WERI-Rb-1 (cell line): ENCODE measurements at regions not wholly inside any gene's neighbourhood (a gene's known extent, or its start where the extent isn't known, plus 50 kb on each side); places are given as distances from the start of the nearest gene placed in this dataset.

Experiments
- DNase-seq: peaks from one replicate; pipeline ENCODE4 v3.0.0-alpha.2; 2020
- H3K27ac ChIP-seq: fragments of 250-450 bp; sonication (Bioruptor Pico); 2 replicates; pipeline ENCODE4 v1.5.1; 2020; ENCODE audit warnings: mild to moderate bottlenecking, moderate library complexity
- H3K27me3 ChIP-seq: fragments of 250-450 bp; sonication (Bioruptor Pico); 2 replicates; pipeline ENCODE4 v1.5.1; 2021; ENCODE audit warnings: mild to moderate bottlenecking, low read depth, moderate library complexity; ENCODE audit not compliant: insufficient read depth, severe bottlenecking
- H3K36me3 ChIP-seq: fragments of 250-450 bp; sonication (Bioruptor Pico); 2 replicates; pipeline ENCODE4 v1.5.1; 2020; ENCODE audit warnings: mild to moderate bottlenecking, moderate library complexity
- H3K4me3 ChIP-seq: 2 replicates; pipeline ENCODE4 v1.5.1; 2011; ENCODE audit warnings: low read depth, mild to moderate bottlenecking, control low read depth, low read length
- H3K9me3 ChIP-seq: fragments of 250-450 bp; sonication (Bioruptor Pico); 2 replicates; pipeline ENCODE4 v1.5.1; 2021; ENCODE audit warnings: mild to moderate bottlenecking, moderate library complexity; ENCODE audit not compliant: severe bottlenecking
- CTCF ChIP-seq: IDR thresholded peaks from 2 replicates; pipeline ENCODE4 v1.5.1; 2011; ENCODE audit warnings: low read depth, mild to moderate bottlenecking, control low read depth, inconsistent platforms, low read length

GRCh38 chr5:89759802-89760201 lies 649.8 kb downstream of the CETN3 start:
- Histone ChIP-seq H3K27me3 (no peaks in the 10 kb centered on the region), H3K4me3 (no peak overlapping the region), H3K36me3 (no peaks in the 10 kb centered on the region), H3K27ac (no peak overlapping the region), H3K9me3 (no peaks in the 10 kb centered on the region)
- TF ChIP-seq CTCF, result no peak
- no peak for DNase-seq

GRCh38 chr5:89758146-89758545 lies 651.4 kb downstream of the CETN3 start:
- Histone ChIP-seq H3K36me3 (no peaks in the 10 kb centered on the region), H3K27me3 (no peaks in the 10 kb centered on the region), H3K4me3 (no peak overlapping the region), H3K27ac (no peak overlapping the region), H3K9me3 (no peaks in the 10 kb centered on the region)
- no peak for DNase-seq
- no peak for TF ChIP-seq CTCF

GRCh38 chr5:89756955-89757354 lies 652.6 kb downstream of the CETN3 start:
- Histone ChIP-seq H3K27ac (no peak overlapping the region), H3K27me3 (no peaks in the 10 kb centered on the region)
- TF ChIP-seq CTCF, result no peak

GRCh38 chr5:89755024-89755423 lies 654.5 kb downstream of the CETN3 start:
- Histone ChIP-seq H3K9me3 (no peaks in the 10 kb centered on the region), H3K27ac (no peak overlapping the region), H3K4me3 (no peak overlapping the region), H3K36me3 (no peaks in the 10 kb centered on the region), H3K27me3 (no peaks in the 10 kb centered on the region)
- no peak for TF ChIP-seq CTCF
- DNase-seq, result no peak

More at GRCh38 chr5:89756955-89757354, 652.6 kb downstream of the CETN3 start:
- no peaks in the 10 kb centered on the region for H3K36me3 ChIP-seq
- H3K4me3 ChIP-seq, result no peak overlapping the region
- H3K9me3 ChIP-seq, result no peaks in the 10 kb centered on the region
- DNase-seq, result no peak

- H3K27ac ChIP-seq, result no peak overlapping the region
- no peaks in the 10 kb centered on the region for H3K9me3 ChIP-seq
- TF ChIP-seq CTCF, result no peak
- H3K27me3 ChIP-seq, result no peaks in the 10 kb centered on the region
- DNase-seq, result no peak
- H3K36me3 ChIP-seq, result no peaks in the 10 kb centered on the region
- H3K4me3 ChIP-seq, result no peak overlapping the region
These were observed 674.5 kb downstream of the CETN3 start for GRCh38 chr5:89735082-89735481.

GRCh38 chr5:89733772-89734171 lies 675.8 kb downstream of the CETN3 start:
- no peaks in the 10 kb centered on the region for H3K36me3 ChIP-seq
- DNase-seq, result no peak
- H3K27ac ChIP-seq, result no peak overlapping the region
- H3K27me3 ChIP-seq, result no peaks in the 10 kb centered on the region
- no peak overlapping the region for H3K4me3 ChIP-seq
- TF ChIP-seq CTCF, result no peak
- no peaks in the 10 kb centered on the region for H3K9me3 ChIP-seq
